ENCODE measurements at regions not wholly inside any gene's neighbourhood (a gene's known extent, or its start where the extent isn't known, plus 50 kb on each side); places are given as distances from the start of the nearest gene placed in this dataset.

DNA sequence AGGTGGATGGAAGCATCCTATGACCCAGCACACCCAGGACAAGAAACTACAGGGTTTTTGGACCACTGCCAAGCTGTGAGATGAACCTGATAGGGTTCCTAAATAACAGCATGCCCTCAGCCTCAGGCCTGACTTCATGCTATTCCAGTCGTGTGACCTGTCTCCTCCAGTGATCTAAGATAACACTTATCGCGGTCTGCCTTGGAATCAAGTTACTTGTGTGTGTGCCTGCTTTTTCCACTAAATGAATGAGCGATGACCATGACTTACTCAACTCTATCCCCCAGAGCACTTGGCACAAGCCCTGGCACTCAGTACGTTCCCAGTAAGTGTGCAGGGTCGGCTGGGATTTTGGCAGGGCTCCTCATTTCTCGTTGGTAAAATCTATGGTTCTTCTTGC is 172.7 kb upstream of the TP63 start:
- 39 to 62% methylated on average over 7 of the region's 7 CpGs for WGBS, 2 donors
- Histone ChIP-seq H3K4me3 (replicated peaks in 1 of 3) (no peak overlapping the region), H3K4me1 (peaks cover 6 to 7% of the 10 kb centered on the region in 2 donors), H3K27me3 (no peaks in the 10 kb centered on the region), H3K27ac (no peak overlapping the region), H3K9me3 (no peaks in the 10 kb centered on the region), H3K36me3 (no peaks in the 10 kb centered on the region)
- TF ChIP-seq, protein P1, sequence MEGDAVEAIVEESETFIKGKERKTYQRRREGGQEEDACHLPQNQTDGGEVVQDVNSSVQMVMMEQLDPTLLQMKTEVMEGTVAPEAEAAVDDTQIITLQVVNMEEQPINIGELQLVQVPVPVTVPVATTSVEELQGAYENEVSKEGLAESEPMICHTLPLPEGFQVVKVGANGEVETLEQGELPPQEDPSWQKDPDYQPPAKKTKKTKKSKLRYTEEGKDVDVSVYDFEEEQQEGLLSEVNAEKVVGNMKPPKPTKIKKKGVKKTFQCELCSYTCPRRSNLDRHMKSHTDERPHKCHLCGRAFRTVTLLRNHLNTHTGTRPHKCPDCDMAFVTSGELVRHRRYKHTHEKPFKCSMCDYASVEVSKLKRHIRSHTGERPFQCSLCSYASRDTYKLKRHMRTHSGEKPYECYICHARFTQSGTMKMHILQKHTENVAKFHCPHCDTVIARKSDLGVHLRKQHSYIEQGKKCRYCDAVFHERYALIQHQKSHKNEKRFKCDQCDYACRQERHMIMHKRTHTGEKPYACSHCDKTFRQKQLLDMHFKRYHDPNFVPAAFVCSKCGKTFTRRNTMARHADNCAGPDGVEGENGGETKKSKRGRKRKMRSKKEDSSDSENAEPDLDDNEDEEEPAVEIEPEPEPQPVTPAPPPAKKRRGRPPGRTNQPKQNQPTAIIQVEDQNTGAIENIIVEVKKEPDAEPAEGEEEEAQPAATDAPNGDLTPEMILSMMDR (IDR thresholded peaks at IDR 0.05): no peak
- TF ChIP-seq POLR2A (IDR thresholded peaks at IDR 0.05): no peak
- intact Hi-C loops (cut with DNase I): no loop called here
- peak; percentile 10 to 34 for DNase-seq

DNA sequence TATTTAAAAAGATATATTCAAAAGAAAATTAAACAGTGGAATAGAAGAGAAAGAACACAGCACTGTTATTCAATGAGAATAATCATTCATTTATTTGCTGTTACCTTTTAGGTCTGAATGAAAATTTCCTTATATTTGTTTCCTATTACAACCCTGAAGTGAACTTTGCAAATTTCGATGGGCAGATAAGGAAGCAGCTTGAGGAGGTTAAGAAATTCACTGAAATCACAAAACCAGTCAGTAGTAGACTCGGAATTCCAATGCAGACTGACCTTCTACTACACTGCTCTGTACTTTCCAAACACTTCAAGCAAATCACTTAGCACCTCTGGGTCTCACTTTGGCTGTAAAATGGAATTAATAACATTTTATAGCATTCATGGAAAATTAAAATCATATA is 172.0 kb upstream of the TP63 start:
- intact Hi-C loops (cut with DNase I): no loop called here
- H3K27ac ChIP-seq: no peak overlapping the region
- TF ChIP-seq POLR2A (IDR thresholded peaks at IDR 0.05): no peak
- TF ChIP-seq, protein P1 (IDR thresholded peaks at IDR 0.05): no peak
- 25 to 34% methylated on average over 2 of the region's 2 CpGs for WGBS, 2 donors
- no peak for DNase-seq
- no peaks in the 10 kb centered on the region for H3K36me3 ChIP-seq
- H3K27me3 ChIP-seq: no peaks in the 10 kb centered on the region
- peaks cover 6 to 7% of the 10 kb centered on the region in 2 donors for H3K4me1 ChIP-seq
- H3K4me3 ChIP-seq (replicated peaks in 1 of 3): no peak overlapping the region
- H3K9me3 ChIP-seq: no peaks in the 10 kb centered on the region

DNA sequence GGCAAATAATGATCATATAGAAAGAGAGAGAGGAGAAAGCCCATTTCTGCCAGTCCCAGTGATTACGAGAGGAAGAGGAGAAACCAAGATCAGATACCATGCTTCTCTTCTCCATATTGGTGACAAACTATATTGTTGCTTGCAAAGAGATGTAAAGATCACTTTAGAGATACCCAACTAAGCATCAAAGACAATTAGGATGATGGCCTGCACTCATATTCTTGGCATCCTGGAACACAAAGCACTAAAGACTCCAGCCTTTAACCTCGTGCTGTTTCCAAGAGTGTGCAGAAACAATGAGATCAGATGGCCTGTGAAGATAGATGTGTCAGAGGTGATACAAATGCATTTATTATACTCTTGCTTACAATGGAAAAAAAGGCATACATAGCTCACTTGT is 170.7 kb upstream of the TP63 start:
- no peaks in the 10 kb centered on the region for H3K9me3 ChIP-seq
- DNase-seq: no peak
- peaks cover 6 to 7% of the 10 kb centered on the region in 2 donors for H3K4me1 ChIP-seq
- no peaks in the 10 kb centered on the region for H3K36me3 ChIP-seq
- WGBS, 2 donors: 84 to 90% methylated on average over 2 of the region's 2 CpGs
- H3K4me3 ChIP-seq (replicated peaks in 1 of 3): no peak overlapping the region
- no peaks in the 10 kb centered on the region for H3K27me3 ChIP-seq
- H3K27ac ChIP-seq: no peak overlapping the region
- intact Hi-C loops (cut with DNase I): no loop called here
- no peak for TF ChIP-seq POLR2A (IDR thresholded peaks at IDR 0.05)
- TF ChIP-seq, protein P1 (IDR thresholded peaks at IDR 0.05): no peak

DNA sequence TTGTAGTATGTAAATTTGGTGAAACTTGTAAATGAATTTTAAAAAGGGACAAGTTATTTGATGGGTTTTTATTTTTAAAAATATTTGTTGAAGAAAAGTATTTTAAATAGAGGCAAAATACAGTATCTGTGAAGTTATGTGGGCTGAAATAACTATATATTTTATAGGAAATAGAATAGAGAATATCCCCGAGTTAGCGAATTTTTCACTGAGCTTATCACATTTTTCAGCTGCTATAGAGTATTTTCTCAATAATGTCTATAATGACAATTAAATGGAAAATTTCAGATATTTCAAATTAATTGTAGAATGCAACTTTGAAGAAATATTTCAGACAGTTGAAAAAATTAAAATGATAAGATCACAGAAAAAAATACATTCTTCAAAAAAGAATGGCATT is 166.4 kb upstream of the TP63 start:
- H3K4me1 ChIP-seq: no peaks in the 10 kb centered on the region
- WGBS, 2 donors: 96 to 97% methylated on average over 2 of the region's 2 CpGs
- DNase-seq: no peak
- no peak overlapping the region for H3K4me3 ChIP-seq (replicated peaks in 1 of 3)
- intact Hi-C loops (cut with DNase I): no loop called here
- H3K27me3 ChIP-seq: no peaks in the 10 kb centered on the region
- H3K27ac ChIP-seq: no peak overlapping the region
- no peaks in the 10 kb centered on the region for H3K36me3 ChIP-seq
- H3K9me3 ChIP-seq: no peaks in the 10 kb centered on the region
- TF ChIP-seq, protein P1 (IDR thresholded peaks at IDR 0.05): no peak
- no peak for TF ChIP-seq POLR2A (IDR thresholded peaks at IDR 0.05)

DNA sequence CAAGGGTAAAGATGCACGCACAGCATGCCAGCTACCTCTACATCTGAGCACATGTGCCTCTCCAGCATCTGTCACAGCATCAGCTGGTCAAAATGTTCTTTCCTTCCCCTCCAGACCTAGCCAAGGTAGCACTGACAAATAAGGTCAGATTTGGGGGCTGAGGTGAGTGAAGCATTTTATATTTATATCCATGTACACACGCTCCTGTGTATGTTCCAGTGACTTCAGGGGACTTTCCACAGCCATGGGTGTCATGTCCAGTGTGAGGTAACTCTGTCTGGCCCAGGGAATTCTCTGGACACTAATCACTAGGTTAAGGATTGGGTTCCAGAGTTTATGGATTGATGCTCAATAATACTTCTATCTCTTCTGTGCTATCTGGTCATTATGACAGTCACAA is 165.2 kb upstream of the TP63 start:
- Histone ChIP-seq H3K36me3 (no peaks in the 10 kb centered on the region), H3K27me3 (no peaks in the 10 kb centered on the region), H3K4me1 (no peaks in the 10 kb centered on the region), H3K4me3 (replicated peaks in 1 of 3) (no peak overlapping the region), H3K9me3 (no peaks in the 10 kb centered on the region), H3K27ac (no peak overlapping the region)
- no peak for DNase-seq
- TF ChIP-seq POLR2A (IDR thresholded peaks at IDR 0.05): no peak
- TF ChIP-seq, protein P1 (IDR thresholded peaks at IDR 0.05): no peak
- intact Hi-C loops (cut with DNase I): no loop called here
- 72 to 74% methylated on average over 2 of the region's 2 CpGs for WGBS, 2 donors
